GM18519 (cell line): ENCODE measurements at regions not wholly inside any gene's neighbourhood (a gene's known extent, or its start where the extent isn't known, plus 50 kb on each side); places are given as distances from the start of the nearest gene placed in this dataset.
"Not testable (repeated sequence)": the region's sequence is repeated elsewhere in the genome, so short reads cannot be mapped to it uniquely, and the experiment has no call there.

ENCODE experiments used
- ATAC-seq: cut with Tn5 transposase; IDR thresholded peaks from one replicate; pipeline ENCODE4 v1.9.1; 2021; ENCODE audit warnings: mild to moderate bottlenecking, moderate library complexity; ENCODE audit not compliant: unreplicated experiment, low FRiP score

DNA sequence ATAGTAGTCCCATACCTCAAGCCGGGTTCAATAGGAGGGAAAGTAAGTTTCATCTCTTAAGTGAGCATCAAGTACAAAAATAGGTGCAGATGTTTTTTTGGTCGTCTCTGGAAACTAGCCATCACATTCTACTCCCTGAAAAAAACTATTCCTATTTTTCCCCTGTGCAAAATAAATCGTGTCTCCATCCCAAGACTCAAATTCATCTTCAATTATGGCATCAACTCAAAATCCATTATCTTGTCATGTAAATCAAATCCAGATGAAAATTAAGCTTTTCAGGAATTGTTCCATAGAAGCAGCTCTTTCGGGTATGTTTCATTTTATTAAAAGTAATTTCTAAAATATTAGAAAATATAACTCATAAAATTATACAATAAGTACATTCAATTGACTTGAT lies 1368.4 kb downstream of the GRIK2 start:
- ATAC-seq: no peak

DNA sequence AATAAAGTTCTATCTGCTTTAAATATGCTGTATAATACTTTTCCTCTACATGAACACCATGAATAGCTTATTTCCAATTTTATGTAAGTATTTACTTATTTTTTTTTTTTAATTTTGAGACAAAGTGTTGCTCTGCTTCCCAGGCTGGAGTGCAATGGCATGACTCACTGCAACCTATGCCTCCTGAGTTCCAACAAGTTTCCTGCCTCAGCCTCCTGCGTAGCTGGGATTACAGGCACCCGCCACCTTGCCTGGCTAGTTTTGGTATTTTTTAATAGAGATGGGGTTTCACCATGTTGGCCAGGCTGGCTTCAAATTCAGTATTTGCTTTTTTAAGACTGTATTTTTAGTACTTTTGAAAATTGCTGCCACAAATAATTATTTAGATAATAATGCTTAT lies 1365.9 kb downstream of the GRIK2 start:
- ATAC-seq: no peak

- not testable (repeated sequence) for ATAC-seq
Observed at GRCh38 chr6:102758536-102758935, 1365.0 kb downstream of the GRIK2 start.

DNA sequence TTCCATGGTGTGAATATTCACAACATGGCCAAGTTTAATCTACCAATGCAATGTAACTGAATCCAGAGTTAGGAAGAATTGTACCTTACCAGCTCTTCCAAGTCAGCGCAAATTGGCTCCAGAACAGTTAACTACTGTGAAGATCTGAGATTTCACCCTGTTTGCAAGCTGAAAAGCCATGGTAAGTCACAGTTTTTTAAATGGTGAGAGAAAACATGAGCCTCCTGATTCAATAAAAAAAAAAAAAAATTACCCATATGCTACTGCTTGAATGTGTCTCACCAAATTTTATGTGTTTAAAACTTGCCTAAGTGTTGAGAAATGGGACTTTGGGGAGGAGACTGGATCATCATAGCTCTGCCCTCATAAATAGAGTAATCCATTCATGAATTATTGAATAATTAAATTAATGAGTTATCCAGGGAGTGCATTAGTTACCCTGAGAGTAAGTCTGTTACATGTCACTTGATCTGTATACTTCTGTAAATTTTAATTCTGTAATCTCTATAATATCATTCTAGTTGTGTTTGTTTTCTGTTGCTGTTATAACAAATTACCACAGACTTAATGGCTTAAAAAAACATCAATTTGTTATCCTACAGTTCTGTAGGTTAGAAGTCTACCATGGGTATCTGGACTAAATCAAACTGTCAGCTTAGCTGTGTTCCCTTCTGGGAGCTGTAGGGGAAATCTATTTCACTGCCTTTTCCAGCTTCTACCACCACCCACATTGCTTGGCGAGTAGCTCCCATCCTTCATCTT lies 1355.9 kb downstream of the GRIK2 start:
- no peak for ATAC-seq

- no peak for ATAC-seq
Observed at GRCh38 chr6:102746941-102747340, 1353.4 kb downstream of the GRIK2 start.

DNA sequence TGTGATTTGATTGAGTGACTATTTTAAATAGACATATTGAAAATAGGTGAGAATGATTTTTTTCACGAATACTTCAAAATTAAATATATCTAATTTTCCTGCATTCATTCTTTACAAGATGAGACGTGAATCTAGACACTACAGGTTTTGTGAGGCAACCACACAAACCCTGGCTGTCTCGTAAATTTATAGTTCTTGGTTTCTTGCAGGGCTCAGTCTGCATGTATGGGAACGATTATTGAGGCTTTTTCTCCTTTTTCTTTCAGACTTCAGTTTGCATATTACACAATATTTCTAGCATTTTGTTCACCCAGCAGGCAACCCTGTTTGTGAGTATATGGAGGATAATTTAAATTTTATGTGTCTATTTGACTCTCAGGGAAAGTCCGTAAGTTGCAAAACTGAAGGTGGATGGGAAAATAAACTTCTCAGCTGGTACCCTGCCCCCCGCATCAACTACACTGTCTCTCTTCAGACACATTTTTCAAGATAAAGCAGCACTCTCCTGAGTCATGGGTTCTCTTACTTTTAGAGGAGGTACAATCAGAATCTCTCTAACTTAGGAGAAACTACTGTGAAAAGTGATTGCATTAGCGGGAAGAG lies 1349.3 kb downstream of the GRIK2 start:
- ATAC-seq: no peak

DNA sequence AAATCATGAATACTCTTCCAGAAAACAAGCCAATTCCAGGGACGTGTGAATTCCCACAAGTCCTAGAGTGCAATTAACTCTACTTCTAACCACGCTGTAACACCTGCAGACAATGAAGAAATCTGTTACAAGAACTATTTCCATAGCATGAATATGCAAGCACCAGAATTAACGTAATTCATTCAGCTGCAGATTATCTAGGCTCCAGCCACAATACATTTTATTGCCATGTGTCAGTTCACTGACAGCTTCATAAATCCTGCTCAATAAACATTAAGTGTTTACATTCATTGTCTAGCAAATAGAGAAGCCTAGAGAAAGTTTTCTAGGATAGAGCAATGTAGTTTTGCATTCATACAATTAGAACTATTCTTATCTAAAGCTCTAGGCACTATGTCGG lies 1348.5 kb downstream of the GRIK2 start:
- ATAC-seq: no peak

- no peak for ATAC-seq
Observed at GRCh38 chr6:102736941-102737368, 1343.4 kb downstream of the GRIK2 start.

- ATAC-seq: no peak
Observed at GRCh38 chr6:102732898-102733297, 1339.4 kb downstream of the GRIK2 start.

DNA sequence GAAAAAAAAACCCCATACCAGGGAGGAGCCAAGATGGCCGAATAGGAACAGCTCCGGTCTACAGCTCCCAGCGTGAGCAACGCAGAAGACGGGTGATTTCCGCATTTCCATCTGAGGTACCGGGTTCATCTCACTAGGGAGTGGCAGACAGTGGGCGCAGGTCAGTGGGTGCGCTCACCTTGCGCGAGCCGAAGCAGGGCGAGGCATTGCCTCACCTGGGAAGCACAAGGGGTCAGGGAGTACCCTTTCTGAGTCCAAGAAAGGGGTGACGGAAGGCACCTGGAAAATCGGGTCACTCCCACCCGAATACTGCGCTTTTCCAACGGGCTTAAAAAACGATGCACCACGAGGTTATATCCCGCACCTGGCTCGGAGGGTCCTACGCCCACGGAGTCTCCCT lies 1328.6 kb downstream of the GRIK2 start:
- ATAC-seq: not testable (repeated sequence)

- no peak for ATAC-seq
Observed at GRCh38 chr6:102717737-102718456, 1324.4 kb downstream of the GRIK2 start.

DNA sequence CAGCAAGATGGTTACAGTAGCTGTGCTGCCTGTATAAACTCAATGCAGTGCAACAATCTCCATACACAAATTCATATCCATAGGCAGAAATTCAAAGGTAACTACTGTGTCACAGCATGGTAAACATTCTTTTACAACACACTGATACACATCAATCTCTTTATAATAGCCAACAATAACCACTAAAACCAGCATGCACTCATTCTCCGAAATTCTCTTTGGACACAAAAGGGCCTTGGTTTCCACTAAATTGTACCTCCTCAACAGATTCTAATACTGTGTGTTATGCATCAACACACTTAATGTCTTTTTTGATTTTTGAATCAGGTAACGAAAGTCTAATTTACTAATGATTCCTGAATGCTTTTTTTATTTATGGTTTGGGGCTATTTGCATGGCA lies 1323.7 kb downstream of the GRIK2 start:
- no peak for ATAC-seq

DNA sequence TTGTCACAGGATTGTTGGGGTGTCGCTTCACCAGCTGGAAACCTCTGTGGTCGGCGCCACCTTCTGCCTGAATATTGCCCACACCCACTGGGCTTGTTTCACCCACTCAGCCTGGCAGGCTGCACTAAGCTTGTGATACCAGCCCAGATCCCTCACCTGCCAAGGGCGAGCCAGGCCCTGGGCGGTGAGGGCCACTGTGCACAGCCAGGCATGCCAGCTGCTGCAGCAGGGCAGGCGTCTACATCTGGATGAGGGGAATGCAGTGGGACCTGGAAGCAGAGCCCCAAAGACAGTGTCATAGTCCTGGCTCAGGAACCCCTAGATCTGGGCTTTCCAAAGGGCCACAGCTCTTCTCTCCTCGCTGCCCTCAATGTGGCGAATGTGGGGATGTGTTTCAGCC lies 1307.5 kb downstream of the GRIK2 start:
- no peak for ATAC-seq

DNA sequence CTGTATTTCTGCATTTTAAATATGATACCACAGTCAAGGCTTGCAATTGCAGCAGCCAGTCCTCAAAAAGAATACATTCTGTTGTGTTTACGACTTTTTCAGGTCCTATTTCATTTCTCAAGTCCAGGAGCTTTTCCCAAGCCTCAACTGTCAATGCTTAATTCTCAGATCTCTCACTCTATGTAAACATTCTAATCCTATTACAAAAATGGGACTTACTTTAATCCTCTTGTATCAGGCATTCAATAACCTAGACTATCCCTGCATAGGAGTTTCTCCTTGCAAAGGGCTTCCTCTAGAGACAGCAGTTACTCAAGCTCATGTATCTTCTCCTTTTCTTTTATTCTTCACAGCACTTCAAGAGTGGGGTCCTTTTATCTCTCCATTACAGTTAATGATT lies 1293.0 kb downstream of the GRIK2 start:
- ATAC-seq: no peak

DNA sequence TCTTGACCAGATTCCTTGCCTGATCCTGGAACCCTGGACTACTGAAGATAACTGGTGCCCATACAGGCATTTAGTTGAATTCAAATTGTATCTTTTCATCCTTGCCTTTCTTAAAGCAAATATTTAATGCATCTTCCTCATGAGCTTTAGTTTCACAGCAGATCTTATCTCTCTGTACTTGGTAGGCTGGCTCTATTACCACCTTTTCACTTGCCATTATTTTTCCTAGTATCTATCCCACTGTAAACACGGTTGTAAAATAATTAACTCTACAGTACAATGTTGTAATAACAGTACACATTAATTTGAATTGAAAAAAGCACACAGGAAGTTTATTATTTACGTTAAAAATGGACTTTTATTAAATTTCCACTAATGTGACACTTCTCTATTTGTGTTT lies 1286.9 kb downstream of the GRIK2 start:
- no peak for ATAC-seq

DNA sequence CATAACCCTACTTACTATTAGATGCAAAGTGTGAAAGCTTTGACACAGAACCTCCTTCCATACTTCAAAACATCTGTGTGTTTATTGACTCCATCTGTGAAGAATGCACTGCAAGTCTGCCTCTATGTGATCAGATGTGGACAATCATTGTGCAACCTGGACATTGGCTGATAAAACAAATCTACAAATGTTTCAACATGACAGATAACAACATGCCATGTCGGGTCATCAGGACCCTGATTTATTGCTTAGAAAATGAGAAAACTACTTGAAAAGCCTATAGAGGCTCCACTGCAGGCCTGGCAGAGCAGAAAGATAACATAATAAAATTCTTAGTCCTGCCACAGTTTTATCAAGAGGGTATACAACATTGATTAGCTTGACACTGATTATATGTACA lies 1286.4 kb downstream of the GRIK2 start:
- ATAC-seq: no peak

DNA sequence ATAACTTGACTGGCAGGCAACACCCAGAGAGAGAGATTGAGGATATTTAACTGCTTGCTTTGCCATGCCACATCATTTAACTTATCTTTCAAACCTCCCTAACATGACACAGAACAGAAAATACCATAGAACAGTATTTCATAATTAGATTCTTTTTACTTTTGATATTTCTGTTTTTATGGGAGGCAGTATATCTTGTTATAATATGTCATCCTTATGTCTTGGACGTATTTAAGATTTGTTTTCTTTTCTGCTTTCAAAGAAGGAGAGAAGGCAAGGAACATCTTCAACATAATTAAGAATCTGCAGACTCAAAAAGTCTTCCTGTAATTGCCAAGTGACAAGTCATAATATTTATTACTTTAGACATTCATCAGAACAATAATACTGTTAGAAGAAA lies 1283.7 kb downstream of the GRIK2 start:
- no peak for ATAC-seq

- no peak for ATAC-seq
Observed at GRCh38 chr6:102670735-102671134, 1277.2 kb downstream of the GRIK2 start.

DNA sequence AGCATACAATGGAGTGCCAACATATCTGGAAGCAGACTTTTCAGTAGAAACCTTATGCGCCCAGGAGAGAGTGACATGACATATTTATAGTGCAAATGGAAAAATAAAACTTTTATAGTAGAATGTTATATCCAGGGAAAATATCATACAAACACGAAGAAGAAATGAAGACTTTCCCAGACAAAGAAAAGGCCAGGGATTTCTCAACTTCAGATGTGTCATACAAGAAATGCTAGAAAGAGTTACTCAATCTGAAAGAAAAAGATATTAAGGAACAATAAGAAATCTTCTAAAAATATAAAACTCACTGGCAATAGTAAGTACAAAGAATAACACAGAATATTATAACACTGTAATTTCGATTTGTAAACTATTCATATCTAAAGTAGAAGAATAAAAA lies 1269.3 kb downstream of the GRIK2 start:
- no peak for ATAC-seq

- no peak for ATAC-seq
Observed at GRCh38 chr6:102660303-102660702, 1266.8 kb downstream of the GRIK2 start.

DNA sequence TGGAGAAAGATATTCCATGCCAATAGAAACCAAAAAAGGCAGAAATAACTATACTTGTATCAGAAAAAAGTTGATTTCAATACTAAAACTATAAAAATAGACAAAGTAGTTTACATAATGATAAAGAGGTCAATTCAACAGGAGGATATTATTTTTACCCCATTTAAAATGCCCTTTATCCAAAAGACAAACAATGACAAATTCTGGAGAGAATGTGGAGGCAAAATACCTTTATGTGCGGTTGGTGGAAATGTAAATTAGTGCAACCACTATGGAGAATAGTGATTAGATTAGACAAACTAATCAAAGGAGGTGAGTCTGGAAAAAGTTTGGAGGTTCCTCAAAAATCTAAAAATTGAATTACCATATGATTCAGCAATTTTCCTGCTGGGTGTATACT lies 1262.3 kb downstream of the GRIK2 start:
- ATAC-seq: no peak

- ATAC-seq: no peak
Observed at GRCh38 chr6:102641426-102641825, 1247.9 kb downstream of the GRIK2 start.
